GM19372 (cell line): ENCODE measurements at regions not wholly inside any gene's neighbourhood (a gene's known extent, or its start where the extent isn't known, plus 50 kb on each side); places are given as distances from the start of the nearest gene placed in this dataset.
"Not testable (repeated sequence)": the region's sequence is repeated elsewhere in the genome, so short reads cannot be mapped to it uniquely, and the experiment has no call there.

ENCODE experiments used
- ATAC-seq: cut with Tn5 transposase; IDR thresholded peaks from one replicate; pipeline ENCODE4 v1.9.1; 2021; ENCODE audit warnings: mild to moderate bottlenecking, low read depth, moderate library complexity; ENCODE audit not compliant: unreplicated experiment

- ATAC-seq, result no peak
Measured at GRCh38 chr10:53547364-53547763, 774.8 kb upstream of the MBL2 start.

- no peak for ATAC-seq
Measured at GRCh38 chr10:53543410-53543809, 770.8 kb upstream of the MBL2 start.

GRCh38 chr10:53537508-53537907, 764.9 kb upstream of the MBL2 start:
- ATAC-seq, result no peak

- ATAC-seq, result no peak
Measured at GRCh38 chr10:53536322-53536721, 763.7 kb upstream of the MBL2 start.

- no peak for ATAC-seq
Measured at GRCh38 chr10:53534428-53534827, 761.8 kb upstream of the MBL2 start.

GRCh38 chr10:53528974-53529373, 756.4 kb upstream of the MBL2 start:
- no peak for ATAC-seq

- no peak for ATAC-seq
Measured at GRCh38 chr10:53521046-53521445, 748.5 kb upstream of the MBL2 start.

- ATAC-seq, result no peak
Measured at GRCh38 chr10:53508197-53508596, 735.6 kb upstream of the MBL2 start.

- ATAC-seq, result not testable (repeated sequence)
Measured at GRCh38 chr10:53504492-53504891, 731.9 kb upstream of the MBL2 start.

GRCh38 chr10:53491774-53492173, 719.2 kb upstream of the MBL2 start:
- ATAC-seq, result no peak

GRCh38 chr10:53490553-53490952, 718.0 kb upstream of the MBL2 start:
- no peak for ATAC-seq

GRCh38 chr10:53489335-53490182, 717.0 kb upstream of the MBL2 start:
- ATAC-seq, result no peak

GRCh38 chr10:53487019-53487983, 714.7 kb upstream of the MBL2 start:
- ATAC-seq, result no peak

GRCh38 chr10:53485422-53485821, 712.8 kb upstream of the MBL2 start:
- ATAC-seq, result not testable (repeated sequence)

GRCh38 chr10:53479365-53479764, 706.8 kb upstream of the MBL2 start:
- no peak for ATAC-seq

- no peak for ATAC-seq
Measured at GRCh38 chr10:53477313-53477675, 704.7 kb upstream of the MBL2 start.

- ATAC-seq, result no peak
Measured at GRCh38 chr10:53476650-53477312, 704.2 kb upstream of the MBL2 start.

- no peak for ATAC-seq
Measured at GRCh38 chr10:53469383-53469782, 696.8 kb upstream of the MBL2 start.

- no peak for ATAC-seq
Measured at GRCh38 chr10:53463539-53463938, 691.0 kb upstream of the MBL2 start.

GRCh38 chr10:53458007-53458406, 685.4 kb upstream of the MBL2 start:
- ATAC-seq, result no peak

- ATAC-seq, result no peak
Measured at GRCh38 chr10:53453196-53453595, 680.6 kb upstream of the MBL2 start.
